Stimulated activated CD4-positive, alpha-beta T cell treated with anti-CD3 and anti-CD28 coated beads, Interleukin-2, amount 100 ng/mL, for 24 hours (primary cell): ENCODE measurements at regions not wholly inside any gene's neighbourhood (a gene's known extent, or its start where the extent isn't known, plus 50 kb on each side); places are given as distances from the start of the nearest gene placed in this dataset.

Source experiments
- DNase-seq, 2 donors: peaks; one replicate each; pipeline ENCODE4 v3.0.0-alpha.2; 2020

DNA sequence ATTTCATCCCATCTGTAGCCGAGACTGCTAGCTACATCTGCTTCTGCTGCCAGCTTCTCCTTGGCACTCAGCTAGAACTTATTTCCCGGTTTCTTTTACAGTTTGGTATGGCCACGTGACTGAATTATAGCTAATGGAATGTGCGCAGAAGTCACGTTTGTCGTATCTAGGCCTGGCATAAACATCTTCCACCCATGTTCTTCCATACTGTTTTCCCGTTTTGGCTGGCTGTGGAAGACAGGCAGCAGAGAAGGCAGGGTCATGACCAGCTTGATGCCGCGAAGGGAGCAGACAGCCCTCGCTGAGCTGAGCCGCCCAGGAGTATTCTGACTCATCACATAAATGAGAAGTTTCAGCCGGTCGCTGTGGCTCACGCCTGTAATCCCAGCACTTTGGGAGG, 186.7 kb downstream of the RFC3 start:
- no peak for DNase-seq

DNA sequence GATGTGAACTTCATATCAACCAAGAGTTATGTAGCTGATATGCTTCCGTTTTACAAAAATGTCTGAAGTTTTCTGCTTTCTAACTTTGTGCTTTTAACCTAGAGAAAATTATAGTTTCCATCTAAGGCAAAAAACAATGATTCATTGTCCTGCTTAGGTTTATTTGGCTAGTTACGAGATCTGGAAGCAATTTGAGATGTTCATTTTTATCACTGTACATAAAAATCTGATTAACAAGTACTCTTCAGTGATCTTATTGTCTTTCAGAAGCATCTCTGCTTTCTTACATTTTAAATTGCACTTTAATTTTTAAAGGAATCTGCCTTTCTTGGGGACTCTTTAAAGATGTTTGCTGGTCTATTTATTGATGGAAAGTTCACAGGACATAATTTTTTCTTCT, 188.1 kb downstream of the RFC3 start:
- DNase-seq: no peak

DNA sequence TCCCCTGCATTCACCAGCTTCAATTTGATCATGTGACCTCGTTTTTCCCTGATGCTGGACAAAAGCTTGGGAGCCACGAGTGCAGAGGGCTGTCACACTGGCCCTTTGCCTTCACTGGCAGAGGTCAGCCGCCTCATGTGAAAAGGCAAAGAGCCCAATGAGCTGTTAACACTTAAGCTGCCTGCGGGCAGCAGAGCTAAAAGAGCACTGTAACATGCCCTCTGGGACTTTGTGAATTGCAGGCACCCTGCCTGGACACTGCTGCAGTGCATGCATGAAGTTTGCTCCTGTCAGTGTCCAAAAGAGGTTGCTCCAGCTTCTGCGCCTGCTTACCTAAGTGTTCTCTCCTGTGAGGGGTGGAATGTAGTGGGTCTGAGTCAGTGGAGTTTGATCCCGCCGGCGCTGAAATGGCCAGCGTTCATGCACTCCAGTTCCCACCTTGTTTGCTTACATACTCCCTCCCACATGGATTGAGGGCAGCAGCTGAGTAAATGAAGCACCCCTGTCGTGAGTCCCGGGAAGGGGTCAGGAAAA, 193.7 kb downstream of the RFC3 start:
- DNase-seq: no peak

GRCh38 chr13:34012382-34012781, 194.4 kb downstream of the RFC3 start:
- no peak for DNase-seq

- no peak for DNase-seq
These were observed 195.1 kb downstream of the RFC3 start for GRCh38 chr13:34013061-34013460.

DNA sequence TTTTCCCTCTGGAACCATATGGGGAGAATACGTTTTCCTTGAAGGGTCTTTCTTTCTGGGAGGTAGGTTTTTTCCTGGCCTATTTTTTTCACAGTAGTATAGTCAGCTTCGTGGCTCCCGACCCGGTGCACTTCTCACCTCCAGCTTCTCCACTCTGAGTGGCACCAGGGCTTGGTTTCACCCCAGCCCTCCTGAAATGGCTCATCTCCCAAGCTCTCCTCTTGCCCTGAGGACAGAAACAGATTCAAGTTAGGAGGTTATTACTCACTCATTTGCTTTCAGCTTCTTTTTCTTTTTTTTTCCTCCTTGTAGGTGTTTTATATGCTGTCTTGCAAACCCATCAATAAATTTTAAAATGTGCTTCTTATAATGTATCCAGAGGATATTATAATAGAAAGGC, 199.3 kb downstream of the RFC3 start:
- DNase-seq: no peak

DNA sequence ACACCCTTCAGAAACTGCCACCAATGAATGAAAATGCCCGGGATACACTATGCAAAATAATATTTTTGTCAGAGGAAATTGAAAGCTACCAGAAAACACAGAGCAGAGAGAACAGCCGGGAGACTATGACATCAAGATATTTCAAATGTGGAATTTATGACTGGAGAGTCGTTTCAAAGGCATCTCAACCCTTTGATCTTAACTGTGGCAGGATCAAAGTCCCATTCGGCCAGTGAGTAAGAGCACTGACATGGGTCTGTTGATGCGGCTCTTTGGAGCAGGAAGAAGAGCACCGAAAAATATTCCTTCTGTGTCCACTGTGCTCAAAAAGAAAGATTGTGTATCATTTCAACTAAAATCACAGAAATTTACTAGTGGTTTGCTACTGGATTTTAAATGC, 201.9 kb downstream of the RFC3 start:
- no peak for DNase-seq

DNA sequence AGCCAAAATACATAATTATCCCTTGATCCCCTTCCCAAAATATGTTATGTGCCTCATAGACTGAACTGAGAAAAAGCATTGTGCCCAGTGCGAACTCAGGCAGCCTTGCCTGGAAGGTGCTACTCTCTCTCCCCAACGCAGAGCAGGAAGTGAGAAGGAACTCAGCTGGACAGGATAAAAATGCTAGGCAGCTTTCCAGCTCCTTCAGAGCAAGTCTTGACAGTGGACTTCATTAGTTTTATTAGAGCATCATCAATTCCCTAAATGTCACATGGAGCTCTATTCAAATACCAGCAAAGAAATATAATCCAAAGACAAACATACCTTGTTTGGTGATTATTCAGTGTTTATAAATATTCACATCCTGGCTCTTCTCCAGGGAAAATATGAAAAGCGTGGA, 202.4 kb downstream of the RFC3 start:
- no peak for DNase-seq

DNA sequence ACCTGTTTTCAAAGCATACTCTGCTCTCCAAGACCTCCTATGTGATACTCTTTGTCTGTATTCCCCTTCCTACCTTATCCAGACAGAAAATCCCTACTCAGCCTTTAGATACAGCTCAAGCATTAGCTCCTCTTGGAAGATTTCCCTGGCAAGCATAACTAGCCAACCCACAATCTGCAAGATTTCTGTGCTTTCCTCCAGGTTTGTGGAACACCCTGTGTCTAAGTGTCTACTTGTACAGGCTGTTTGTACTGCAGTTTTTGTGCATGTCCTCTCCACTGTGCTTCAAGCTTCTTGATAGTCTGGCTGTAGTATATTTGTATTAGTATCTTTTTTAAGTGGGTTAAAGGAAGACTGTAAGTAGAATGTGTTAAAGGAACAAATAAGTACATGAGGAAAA, 203.7 kb downstream of the RFC3 start:
- no peak for DNase-seq

DNA sequence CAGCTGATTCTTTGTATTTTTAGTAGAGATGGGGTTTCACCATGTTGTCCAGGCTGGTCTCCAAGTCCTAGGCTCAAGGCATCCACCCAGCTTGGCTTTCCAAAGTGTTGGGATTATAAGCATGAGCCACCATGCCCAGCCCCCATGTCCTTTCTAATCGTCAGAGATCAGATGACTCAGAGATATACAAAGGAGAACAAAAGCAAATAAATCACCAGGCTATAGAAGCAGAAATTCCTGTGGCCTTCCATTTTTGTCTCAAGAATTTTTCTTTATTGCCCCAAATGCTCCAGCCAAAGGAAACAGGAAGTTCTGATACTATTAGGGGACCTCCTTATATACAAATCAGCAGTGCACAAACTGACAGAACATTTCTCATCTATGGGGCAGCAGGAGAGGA, 207.8 kb downstream of the RFC3 start:
- no peak for DNase-seq

GRCh38 chr13:34026308-34026707, 208.4 kb downstream of the RFC3 start:
- DNase-seq: no peak

- DNase-seq: no peak
These were observed 210.8 kb downstream of the RFC3 start for GRCh38 chr13:34028496-34029442.

DNA sequence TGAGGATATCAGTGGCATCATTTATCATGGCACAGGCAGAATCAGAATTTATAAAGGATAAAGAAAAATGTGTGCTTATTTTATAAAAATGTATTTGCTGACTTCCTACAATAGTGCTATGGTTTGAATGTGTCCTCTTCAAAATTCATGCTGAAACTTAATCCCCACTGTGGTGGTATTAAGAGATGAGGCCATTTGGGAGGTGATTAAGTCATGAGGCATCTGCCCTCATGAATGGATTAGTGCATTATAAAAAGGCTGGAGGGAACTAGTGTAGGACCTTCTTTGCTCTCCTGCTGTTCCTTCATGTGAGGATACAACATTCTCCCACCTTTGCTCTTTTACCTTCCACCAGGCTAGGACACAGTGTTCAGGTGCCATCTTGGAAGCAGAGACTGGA, 212.8 kb downstream of the RFC3 start:
- DNase-seq: no peak

- no peak for DNase-seq
These were observed 213.7 kb downstream of the RFC3 start for GRCh38 chr13:34031610-34032009.

- no peak for DNase-seq
These were observed 216.5 kb downstream of the RFC3 start for GRCh38 chr13:34034411-34034810.

DNA sequence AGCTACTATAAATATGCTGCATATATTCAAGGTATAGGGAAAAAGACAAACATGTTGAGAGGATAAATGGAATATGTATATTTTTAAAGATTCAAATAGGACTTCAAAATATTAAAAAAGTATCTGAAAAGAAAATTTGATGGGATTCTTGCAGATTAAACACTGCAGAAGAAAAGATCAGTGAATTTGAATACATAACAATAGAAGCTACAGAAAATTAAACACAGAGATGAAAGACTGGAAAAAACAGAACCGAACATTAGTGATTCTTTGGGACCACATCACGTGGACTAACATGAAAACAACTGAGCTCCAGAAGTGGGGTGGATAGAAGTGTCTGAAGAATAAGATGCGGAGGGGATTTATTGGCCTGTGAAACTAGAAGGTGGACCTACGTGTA, 217.2 kb downstream of the RFC3 start:
- DNase-seq: no peak

- no peak for DNase-seq
These were observed 217.9 kb downstream of the RFC3 start for GRCh38 chr13:34035676-34036325.

- DNase-seq: no peak
These were observed 219.9 kb downstream of the RFC3 start for GRCh38 chr13:34037636-34038540.

DNA sequence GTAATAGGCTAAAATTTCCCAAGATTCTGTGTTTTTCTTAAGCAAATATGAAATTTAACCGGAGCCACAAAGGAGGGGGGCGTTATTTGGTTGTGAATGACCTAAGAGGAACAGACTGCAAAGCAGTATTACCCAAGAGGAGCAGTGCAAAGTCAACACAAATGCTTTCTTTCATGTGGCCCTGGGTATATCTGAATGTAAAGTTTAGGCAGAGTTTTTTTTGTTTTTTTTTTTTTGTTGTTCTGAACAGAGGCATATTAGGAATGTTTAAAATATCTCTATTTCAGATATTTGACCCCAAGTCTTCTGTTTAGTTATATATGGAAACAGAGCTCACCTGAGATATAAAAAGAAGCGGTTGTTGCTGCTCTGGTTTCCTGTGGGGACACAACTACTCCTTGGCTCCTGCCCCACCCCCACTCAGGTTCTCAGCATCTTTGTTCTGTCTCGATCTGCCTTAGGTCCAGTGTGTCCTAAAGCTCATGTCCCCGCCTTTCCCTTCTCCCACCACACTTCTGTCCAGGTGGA, 220.7 kb downstream of the RFC3 start:
- DNase-seq: no peak

- DNase-seq: no peak
These were observed 221.7 kb downstream of the RFC3 start for GRCh38 chr13:34039678-34040077.

GRCh38 chr13:34040863-34041262, 222.9 kb downstream of the RFC3 start:
- DNase-seq: no peak

- no peak for DNase-seq
These were observed 226.1 kb downstream of the RFC3 start for GRCh38 chr13:34044041-34044440.

- no peak for DNase-seq
These were observed 226.7 kb downstream of the RFC3 start for GRCh38 chr13:34044660-34045080.
